HUES6 (cell line): ENCODE measurements at regions not wholly inside any gene's neighbourhood (a gene's known extent, or its start where the extent isn't known, plus 50 kb on each side); places are given as distances from the start of the nearest gene placed in this dataset.

Source experiments
- H3K27ac ChIP-seq: 2 replicates; pipeline ENCODE4 v1.7.0; 2013; ENCODE audit warnings: low read depth, mild to moderate bottlenecking, low read length, inconsistent platforms
- H3K27me3 ChIP-seq: 2 replicates; pipeline ENCODE4 v1.6.1; 2013; ENCODE audit warnings: low read length; ENCODE audit not compliant: control insufficient read depth, insufficient read depth
- H3K36me3 ChIP-seq: 2 replicates; pipeline ENCODE4 v1.6.1; 2013; ENCODE audit warnings: low read length; ENCODE audit not compliant: control insufficient read depth, insufficient read depth
- H3K4me1 ChIP-seq: 2 replicates; pipeline ENCODE4 v1.6.1; 2013; ENCODE audit warnings: low read length; ENCODE audit not compliant: control insufficient read depth, insufficient read depth
- H3K4me3 ChIP-seq: 2 replicates; pipeline ENCODE4 v1.5.1; 2013; ENCODE audit warnings: low read depth, low read length
- H3K9ac ChIP-seq: one replicate; pipeline ENCODE4 v1.6.1; 2013; ENCODE audit warnings: mild to moderate bottlenecking, low read length
- H3K9me3 ChIP-seq: 2 replicates; pipeline ENCODE4 v1.6.1; 2013; ENCODE audit warnings: low read depth, low read length; ENCODE audit not compliant: control insufficient read depth, insufficient read depth

GRCh38 chr7:12859761-12860160 is 172.3 kb downstream of the ARL4A start:
- no peaks in the 10 kb centered on the region for H3K27me3 ChIP-seq
- no peaks in the 10 kb centered on the region for H3K36me3 ChIP-seq
- H3K4me1 ChIP-seq = no peaks in the 10 kb centered on the region
- no peak overlapping the region for H3K27ac ChIP-seq
- H3K9ac ChIP-seq = no peak overlapping the region
- no peak overlapping the region for H3K4me3 ChIP-seq
- no peaks in the 10 kb centered on the region for H3K9me3 ChIP-seq

DNA sequence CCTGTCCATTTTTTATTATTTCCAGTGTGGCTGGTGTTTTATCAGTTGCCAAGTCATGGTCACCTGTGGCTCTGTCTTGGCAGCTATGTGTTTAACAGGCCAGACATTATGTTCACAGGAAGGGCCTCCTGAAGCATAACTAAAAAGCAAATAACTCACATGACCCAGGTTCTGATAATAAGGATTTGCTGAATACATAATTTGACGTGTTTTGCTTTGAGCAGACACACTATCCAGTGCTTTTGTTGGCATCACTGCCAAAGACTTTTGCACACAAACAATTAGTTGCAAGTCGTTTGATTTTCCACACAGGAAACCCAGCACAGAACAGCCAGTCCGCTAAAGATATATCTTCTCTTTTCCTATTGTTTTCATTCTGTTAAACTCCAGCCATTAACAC is 173.6 kb downstream of the ARL4A start:
- H3K36me3 ChIP-seq = no peaks in the 10 kb centered on the region
- no peaks in the 10 kb centered on the region for H3K27me3 ChIP-seq
- H3K9ac ChIP-seq = no peak overlapping the region
- no peaks in the 10 kb centered on the region for H3K9me3 ChIP-seq
- no peak overlapping the region for H3K4me3 ChIP-seq
- no peak overlapping the region for H3K27ac ChIP-seq
- no peaks in the 10 kb centered on the region for H3K4me1 ChIP-seq

GRCh38 chr7:12862146-12862545 is 174.7 kb downstream of the ARL4A start:
- Histone ChIP-seq H3K9ac (no peak overlapping the region), H3K4me3 (no peak overlapping the region), H3K4me1 (no peaks in the 10 kb centered on the region), H3K9me3 (no peaks in the 10 kb centered on the region), H3K36me3 (no peaks in the 10 kb centered on the region), H3K27me3 (no peaks in the 10 kb centered on the region), H3K27ac (no peak overlapping the region)

DNA sequence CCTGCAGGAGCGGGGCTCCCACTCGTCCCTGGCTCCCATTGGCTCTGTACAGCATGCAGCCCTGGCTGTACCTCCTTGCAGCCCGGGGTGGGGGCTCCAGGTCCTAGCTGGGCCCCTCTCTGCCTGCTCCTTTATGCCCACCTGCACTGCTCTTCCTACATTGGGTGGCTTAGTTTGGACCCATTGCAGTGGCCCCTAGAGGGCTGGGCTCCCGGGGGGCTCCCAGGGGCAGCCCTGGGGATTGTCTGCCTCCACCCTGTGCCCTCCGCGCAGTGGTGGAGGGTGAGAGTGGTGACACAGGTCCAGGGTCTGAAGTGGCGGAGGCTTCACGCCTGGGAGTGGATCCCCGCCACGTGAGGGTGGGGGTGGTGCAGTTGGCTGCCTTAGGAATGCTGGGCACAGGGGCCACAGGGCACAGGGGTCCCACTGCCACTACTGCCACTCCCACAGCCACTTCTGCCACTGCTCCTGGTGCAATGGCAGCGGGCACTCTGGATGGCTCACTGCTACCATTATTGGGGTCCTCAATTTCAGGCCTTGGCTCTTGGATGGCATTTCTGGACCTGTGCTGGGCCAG is 177.1 kb downstream of the ARL4A start:
- Histone ChIP-seq H3K9me3 (no peaks in the 10 kb centered on the region), H3K27ac (no peak overlapping the region), H3K4me3 (no peak overlapping the region), H3K4me1 (no peaks in the 10 kb centered on the region), H3K9ac (no peak overlapping the region), H3K27me3 (no peaks in the 10 kb centered on the region), H3K36me3 (no peaks in the 10 kb centered on the region)

GRCh38 chr7:12865593-12865992 is 178.2 kb downstream of the ARL4A start:
- Histone ChIP-seq H3K4me1 (no peaks in the 10 kb centered on the region), H3K27me3 (no peaks in the 10 kb centered on the region), H3K9ac (no peak overlapping the region), H3K9me3 (no peaks in the 10 kb centered on the region), H3K4me3 (no peak overlapping the region), H3K36me3 (no peaks in the 10 kb centered on the region), H3K27ac (no peak overlapping the region)

GRCh38 chr7:12866207-12866606 is 178.8 kb downstream of the ARL4A start:
- no peak overlapping the region for H3K9ac ChIP-seq
- no peaks in the 10 kb centered on the region for H3K9me3 ChIP-seq
- no peaks in the 10 kb centered on the region for H3K27me3 ChIP-seq
- H3K4me3 ChIP-seq = no peak overlapping the region
- H3K36me3 ChIP-seq = no peaks in the 10 kb centered on the region
- no peak overlapping the region for H3K27ac ChIP-seq
- H3K4me1 ChIP-seq = no peaks in the 10 kb centered on the region

DNA sequence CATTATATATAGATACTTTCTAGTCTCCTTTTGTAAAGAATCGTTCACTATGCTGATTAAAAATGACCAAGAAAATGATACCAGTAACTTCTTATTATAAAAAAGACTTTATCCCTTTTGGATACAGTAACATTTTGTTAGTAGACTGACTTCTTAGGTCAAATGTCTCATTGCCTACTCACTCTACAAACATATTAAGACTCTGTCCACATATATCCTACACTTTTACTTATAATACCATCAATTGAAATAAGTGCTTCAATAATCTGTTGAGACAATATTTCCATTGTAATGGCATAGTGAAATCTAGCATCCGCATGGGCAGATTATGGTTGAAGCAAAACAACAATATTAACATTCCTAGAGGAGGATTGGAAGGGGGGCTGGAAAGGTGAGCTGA is 180.6 kb downstream of the ARL4A start:
- H3K9me3 ChIP-seq = no peaks in the 10 kb centered on the region
- H3K27me3 ChIP-seq = no peaks in the 10 kb centered on the region
- no peak overlapping the region for H3K9ac ChIP-seq
- no peak overlapping the region for H3K27ac ChIP-seq
- no peaks in the 10 kb centered on the region for H3K4me1 ChIP-seq
- no peak overlapping the region for H3K4me3 ChIP-seq
- no peaks in the 10 kb centered on the region for H3K36me3 ChIP-seq

- Histone ChIP-seq H3K9ac (no peak overlapping the region), H3K4me3 (no peak overlapping the region), H3K4me1 (no peaks in the 10 kb centered on the region), H3K27ac (no peak overlapping the region), H3K27me3 (no peaks in the 10 kb centered on the region), H3K9me3 (no peaks in the 10 kb centered on the region), H3K36me3 (no peaks in the 10 kb centered on the region)
These were observed 182.8 kb downstream of the ARL4A start for GRCh38 chr7:12870219-12870618.

DNA sequence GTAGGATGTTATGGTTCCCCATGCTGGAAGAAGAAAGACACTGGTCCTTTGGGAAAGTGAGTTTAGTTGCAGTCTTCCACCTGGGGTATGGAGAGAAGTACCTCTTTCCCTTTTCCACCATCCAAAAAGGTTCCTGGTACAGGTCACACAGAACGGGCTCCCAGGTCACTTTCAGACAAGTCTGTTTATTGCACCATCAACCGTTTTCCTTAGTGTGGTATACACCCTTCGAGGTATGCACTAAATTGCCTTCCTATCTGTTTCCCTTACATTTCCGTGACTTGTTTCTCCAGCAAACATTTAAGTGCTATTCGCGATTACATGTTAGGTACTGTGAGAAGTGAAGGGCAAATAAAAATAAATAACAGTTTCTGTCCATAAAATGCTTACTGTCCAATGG is 185.1 kb downstream of the ARL4A start:
- H3K4me3 ChIP-seq = no peak overlapping the region
- H3K27ac ChIP-seq = no peak overlapping the region
- H3K9ac ChIP-seq = no peak overlapping the region
- no peaks in the 10 kb centered on the region for H3K36me3 ChIP-seq
- H3K9me3 ChIP-seq = no peaks in the 10 kb centered on the region
- H3K4me1 ChIP-seq = no peaks in the 10 kb centered on the region
- H3K27me3 ChIP-seq = no peaks in the 10 kb centered on the region

DNA sequence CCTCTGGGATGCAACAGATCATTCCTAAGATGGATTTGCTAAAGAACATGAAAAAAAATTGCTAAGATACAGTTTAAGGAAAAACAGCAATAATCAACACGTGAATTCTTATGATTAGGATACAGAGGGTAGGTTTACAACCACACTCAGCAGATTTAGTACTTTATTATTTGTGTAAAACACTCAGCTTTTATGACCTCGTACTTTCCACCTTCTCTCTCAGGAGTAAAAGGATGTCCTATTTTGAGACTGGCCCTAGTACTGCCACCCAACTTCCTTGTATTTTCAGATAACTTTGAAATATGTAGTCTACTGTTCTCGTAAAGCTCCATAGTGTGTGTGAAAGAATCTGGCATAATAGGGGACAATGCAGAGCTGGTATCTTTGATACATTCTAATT is 186.1 kb downstream of the ARL4A start:
- H3K9ac ChIP-seq = no peak overlapping the region
- H3K9me3 ChIP-seq = no peaks in the 10 kb centered on the region
- no peak overlapping the region for H3K27ac ChIP-seq
- H3K36me3 ChIP-seq = no peaks in the 10 kb centered on the region
- no peaks in the 10 kb centered on the region for H3K27me3 ChIP-seq
- H3K4me3 ChIP-seq = no peak overlapping the region
- H3K4me1 ChIP-seq = no peaks in the 10 kb centered on the region

- no peak overlapping the region for H3K27ac ChIP-seq
- H3K4me3 ChIP-seq = no peak overlapping the region
- H3K9ac ChIP-seq = no peak overlapping the region
- H3K4me1 ChIP-seq = no peaks in the 10 kb centered on the region
- H3K27me3 ChIP-seq = no peaks in the 10 kb centered on the region
- H3K9me3 ChIP-seq = no peaks in the 10 kb centered on the region
- H3K36me3 ChIP-seq = no peaks in the 10 kb centered on the region
These were observed 191.7 kb downstream of the ARL4A start for GRCh38 chr7:12879139-12879538.

GRCh38 chr7:12881712-12882111 is 194.3 kb downstream of the ARL4A start:
- Histone ChIP-seq H3K4me1 (no peaks in the 10 kb centered on the region), H3K36me3 (no peaks in the 10 kb centered on the region), H3K27me3 (no peaks in the 10 kb centered on the region), H3K4me3 (no peak overlapping the region), H3K27ac (no peak overlapping the region), H3K9ac (no peak overlapping the region), H3K9me3 (no peaks in the 10 kb centered on the region)
